Hepatocyte (in vitro differentiated cells): ENCODE measurements at regions not wholly inside any gene's neighbourhood (a gene's known extent, or its start where the extent isn't known, plus 50 kb on each side); places are given as distances from the start of the nearest gene placed in this dataset.
"Not testable (repeated sequence)": the region's sequence is repeated elsewhere in the genome, so short reads cannot be mapped to it uniquely, and the experiment has no call there.

Experiments used
- DNase-seq: peaks from one replicate; pipeline ENCODE4 v3.0.0-alpha.2; 2016; ENCODE audit warnings: low spot score
- H2AFZ ChIP-seq: fragments of 200-600 bp; sonication (generic); 2 replicates; pipeline ENCODE4 v1.6.0; 2016; ENCODE audit warnings: antibody characterized with exemption, mild to moderate bottlenecking
- H3K27ac ChIP-seq: fragments of 200-600 bp; sonication (generic); 2 replicates; pipeline ENCODE4 v1.5.1; 2016; ENCODE audit warnings: mild to moderate bottlenecking
- H3K27me3 ChIP-seq: fragments of 200-600 bp; sonication (generic); 2 replicates; pipeline ENCODE4 v1.6.1; 2016
- H3K36me3 ChIP-seq: fragments of 200-600 bp; sonication (generic); replicated peaks from 2 replicates; pipeline ENCODE4 v1.5.1; 2016; ENCODE audit warnings: low read depth; ENCODE audit not compliant: insufficient read depth
- H3K4me1 ChIP-seq: fragments of 200-600 bp; sonication (generic); 2 replicates; pipeline ENCODE4 v1.5.1; 2016; ENCODE audit warnings: mild to moderate bottlenecking, moderate library complexity; ENCODE audit not compliant: insufficient read depth
- H3K4me2 ChIP-seq: fragments of 200-600 bp; sonication (generic); 2 replicates; pipeline ENCODE4 v1.6.0; 2016
- H3K4me3 ChIP-seq: fragments of 200-600 bp; sonication (generic); 2 replicates; pipeline ENCODE4 v1.5.1; 2016; ENCODE audit warnings: mild to moderate bottlenecking
- H3K79me2 ChIP-seq: fragments of 200-600 bp; sonication (generic); 2 replicates; pipeline ENCODE4 v1.6.0; 2017; ENCODE audit warnings: mild to moderate bottlenecking
- H3K9me2 ChIP-seq: fragments of 200-600 bp; sonication (generic); replicated peaks from 2 replicates; pipeline ENCODE4 v1.6.0; 2017; ENCODE audit warnings: mild to moderate bottlenecking; ENCODE audit not compliant: insufficient read depth
- H3K9me3 ChIP-seq: fragments of 200-600 bp; sonication (generic); 2 replicates; pipeline ENCODE4 v1.5.1; 2016; ENCODE audit warnings: low read depth, mild to moderate bottlenecking
- H4K20me1 ChIP-seq: fragments of 200-600 bp; sonication (generic); 2 replicates; pipeline ENCODE4 v1.6.0; 2016; ENCODE audit warnings: mild to moderate bottlenecking; ENCODE audit not compliant: insufficient read depth, poor library complexity, severe bottlenecking
- EZH2 ChIP-seq: fragments of 200-600 bp; sonication (generic); IDR thresholded peaks from 2 replicates; pipeline ENCODE4 v1.6.1; 2016; ENCODE audit warnings: antibody characterized with exemption, mild to moderate bottlenecking, borderline replicate concordance
- EZH2phosphoT487 ChIP-seq: fragments of 200-600 bp; sonication (generic); IDR thresholded peaks from one replicate; pipeline ENCODE4 v1.6.1; 2018; ENCODE audit warnings: antibody characterized with exemption, mild to moderate bottlenecking, low read depth, moderate library complexity; ENCODE audit not compliant: unreplicated experiment, severe bottlenecking
- WGBS: methylation state at CpG from one replicate; pipeline ENCODE4 v1.1.6; 2016; ENCODE audit warnings: low lambda C conversion rate; ENCODE audit errors: missing lambda C conversion rate; 5-methylcytosine and 5-hydroxymethylcytosine counted together
- TF ChIP-seq, protein P1 (sequence below): fragments of 200-600 bp; sonication (generic); IDR thresholded peaks from 2 replicates; pipeline ENCODE4 v1.5.1; 2016; ENCODE audit warnings: antibody characterized with exemption, mild to moderate bottlenecking; ENCODE audit not compliant: poor library complexity

DNA sequence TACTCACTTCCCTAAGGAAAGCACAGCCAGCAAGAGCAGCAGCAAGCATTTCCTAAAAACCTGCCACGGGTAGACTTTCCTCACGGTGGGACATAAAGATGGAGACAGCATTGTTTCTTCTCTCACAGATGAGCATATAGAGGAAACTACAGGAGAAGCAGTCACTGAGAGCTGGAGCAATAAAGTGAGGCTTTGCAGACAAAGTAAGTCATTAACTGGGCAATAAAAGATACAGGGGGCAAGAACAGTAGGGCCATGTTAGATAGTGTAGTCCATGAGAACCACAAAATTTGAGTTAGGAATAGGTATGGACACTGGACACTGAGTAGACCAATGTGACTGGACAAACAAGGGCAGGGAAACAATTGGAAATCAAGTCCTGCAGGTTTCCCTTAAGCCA lies 240.1 kb upstream of the NFIA start:
- no peak overlapping the region for H3K27ac ChIP-seq
- H3K4me2 ChIP-seq: no peak overlapping the region
- no peaks in the 10 kb centered on the region for H3K36me3 ChIP-seq
- H3K9me2 ChIP-seq: no peaks in the 10 kb centered on the region
- H4K20me1 ChIP-seq: no peaks in the 10 kb centered on the region
- no peak for TF ChIP-seq EZH2
- TF ChIP-seq, protein P1, sequence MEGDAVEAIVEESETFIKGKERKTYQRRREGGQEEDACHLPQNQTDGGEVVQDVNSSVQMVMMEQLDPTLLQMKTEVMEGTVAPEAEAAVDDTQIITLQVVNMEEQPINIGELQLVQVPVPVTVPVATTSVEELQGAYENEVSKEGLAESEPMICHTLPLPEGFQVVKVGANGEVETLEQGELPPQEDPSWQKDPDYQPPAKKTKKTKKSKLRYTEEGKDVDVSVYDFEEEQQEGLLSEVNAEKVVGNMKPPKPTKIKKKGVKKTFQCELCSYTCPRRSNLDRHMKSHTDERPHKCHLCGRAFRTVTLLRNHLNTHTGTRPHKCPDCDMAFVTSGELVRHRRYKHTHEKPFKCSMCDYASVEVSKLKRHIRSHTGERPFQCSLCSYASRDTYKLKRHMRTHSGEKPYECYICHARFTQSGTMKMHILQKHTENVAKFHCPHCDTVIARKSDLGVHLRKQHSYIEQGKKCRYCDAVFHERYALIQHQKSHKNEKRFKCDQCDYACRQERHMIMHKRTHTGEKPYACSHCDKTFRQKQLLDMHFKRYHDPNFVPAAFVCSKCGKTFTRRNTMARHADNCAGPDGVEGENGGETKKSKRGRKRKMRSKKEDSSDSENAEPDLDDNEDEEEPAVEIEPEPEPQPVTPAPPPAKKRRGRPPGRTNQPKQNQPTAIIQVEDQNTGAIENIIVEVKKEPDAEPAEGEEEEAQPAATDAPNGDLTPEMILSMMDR: no peak
- H3K27me3 ChIP-seq: no peaks in the 10 kb centered on the region
- 72% methylated on average over 2 of the region's 2 CpGs for WGBS
- no peak overlapping the region for H2AFZ ChIP-seq
- no peaks in the 10 kb centered on the region for H3K4me1 ChIP-seq
- peak; percentile 6 for DNase-seq
- H3K79me2 ChIP-seq: no peaks in the 10 kb centered on the region
- H3K9me3 ChIP-seq: no peaks in the 10 kb centered on the region
- no peak overlapping the region for H3K4me3 ChIP-seq

DNA sequence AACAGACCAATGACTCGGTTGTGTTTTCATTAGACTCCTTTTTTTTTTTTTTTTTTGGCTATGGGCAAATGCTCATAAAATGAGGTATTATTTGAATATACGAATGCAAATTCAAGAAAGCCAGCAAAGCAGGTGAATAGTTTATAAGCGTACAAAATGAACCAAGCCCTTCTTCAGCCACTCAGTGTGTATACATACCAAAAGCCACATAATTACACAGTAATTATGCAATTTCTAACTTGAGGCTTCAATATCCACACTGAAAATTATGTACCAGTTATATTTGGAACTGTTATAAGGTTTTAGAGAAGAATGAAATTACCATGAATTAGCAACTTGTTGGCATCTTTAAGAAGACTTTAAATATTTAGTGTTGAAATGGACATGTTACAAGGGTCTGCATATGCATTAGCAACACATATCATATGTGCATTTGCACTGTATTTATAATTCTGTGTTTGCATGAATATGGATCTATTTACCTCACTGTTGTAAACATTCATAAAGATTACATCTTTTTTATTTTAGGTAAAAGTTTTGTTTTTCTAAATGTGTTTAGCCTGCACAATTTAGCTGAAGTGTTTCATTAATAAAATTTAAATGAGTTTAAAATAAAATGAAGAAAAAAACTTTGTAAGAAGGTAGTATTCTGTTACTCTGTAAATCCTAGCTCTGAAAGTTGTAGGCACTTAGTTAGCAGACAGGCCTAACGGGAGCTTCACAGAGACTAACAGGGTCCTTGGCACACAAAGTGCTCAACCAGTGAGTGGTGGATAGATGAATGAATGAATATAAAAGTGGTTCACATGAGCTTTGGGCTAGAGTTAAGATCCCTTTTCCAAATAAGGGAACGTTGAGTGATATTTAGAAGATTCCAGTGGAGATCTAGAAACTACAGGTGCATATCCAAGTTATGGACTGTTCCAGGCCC lies 241.0 kb upstream of the NFIA start:
- no peak for DNase-seq
- no peak overlapping the region for H2AFZ ChIP-seq

DNA sequence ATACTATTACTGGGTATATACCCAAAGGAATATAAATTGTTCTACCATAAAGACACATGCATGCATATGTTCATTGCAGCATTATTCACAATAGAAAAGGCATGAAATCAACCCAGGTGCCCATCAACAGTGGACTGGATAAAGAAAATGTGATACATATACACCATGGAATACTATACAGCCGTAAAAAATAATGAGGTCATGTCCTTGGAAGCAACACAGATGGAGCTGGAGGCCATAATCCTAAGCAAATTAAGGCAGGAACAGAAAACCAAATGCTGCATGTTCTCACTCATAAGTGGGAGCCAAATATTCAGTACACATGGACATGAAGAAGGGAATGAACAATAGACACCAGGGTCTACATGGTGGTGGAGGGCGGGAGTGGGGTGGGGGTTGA lies 241.9 kb upstream of the NFIA start:
- not testable (repeated sequence) for DNase-seq, H3K27me3 ChIP-seq, H4K20me1 ChIP-seq, H3K27ac ChIP-seq, H3K9me2 ChIP-seq, H3K9me3 ChIP-seq, H3K4me3 ChIP-seq, H2AFZ ChIP-seq, H3K4me2 ChIP-seq, H3K79me2 ChIP-seq, H3K36me3 ChIP-seq, H3K4me1 ChIP-seq
- 91% methylated on average over 2 of the region's 2 CpGs for WGBS

More for the DNA sequence above, 241.0 kb upstream of the NFIA start:
- H3K4me3 ChIP-seq: no peak overlapping the region
- H3K79me2 ChIP-seq: no peaks in the 10 kb centered on the region
- H3K4me1 ChIP-seq: no peaks in the 10 kb centered on the region
- H3K36me3 ChIP-seq: no peaks in the 10 kb centered on the region
- no peak overlapping the region for H3K27ac ChIP-seq
- no peaks in the 10 kb centered on the region for H3K9me2 ChIP-seq
- 84% methylated on average over 5 of the region's 5 CpGs for WGBS
- H4K20me1 ChIP-seq: no peaks in the 10 kb centered on the region
- TF ChIP-seq, protein P1: no peak
- TF ChIP-seq EZH2 (no peak), EZH2phosphoT487 (no peak)
- no peak overlapping the region for H3K4me2 ChIP-seq
- H3K9me3 ChIP-seq: no peaks in the 10 kb centered on the region
- no peaks in the 10 kb centered on the region for H3K27me3 ChIP-seq

DNA sequence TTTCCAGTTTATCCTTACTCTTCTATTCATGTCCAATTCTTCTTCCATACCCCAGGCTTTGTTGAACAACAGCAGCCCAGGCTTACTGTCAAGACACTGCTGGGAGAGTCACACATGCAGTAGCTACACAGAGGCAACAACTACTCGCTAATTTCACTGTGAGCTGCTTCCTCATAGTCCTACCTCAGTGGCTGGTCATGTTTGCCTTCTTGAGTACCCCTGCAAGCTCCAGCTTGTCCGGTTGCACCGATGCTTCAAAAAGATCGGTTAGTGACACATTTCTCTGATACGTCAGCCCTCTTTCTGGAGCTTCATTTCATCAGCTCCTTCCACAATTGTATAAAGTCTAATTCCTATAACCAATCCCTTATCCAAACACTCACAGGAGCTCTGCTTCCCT lies 246.7 kb upstream of the NFIA start:
- TF ChIP-seq EZH2phosphoT487 (no peak), EZH2 (no peak)
- TF ChIP-seq, protein P1: no peak
- Histone ChIP-seq H3K27ac (no peak overlapping the region), H2AFZ (no peak overlapping the region), H3K4me1 (no peaks in the 10 kb centered on the region), H3K9me2 (no peaks in the 10 kb centered on the region), H3K79me2 (no peaks in the 10 kb centered on the region), H3K4me3 (no peak overlapping the region), H3K27me3 (no peaks in the 10 kb centered on the region), H3K4me2 (no peak overlapping the region), H3K36me3 (no peaks in the 10 kb centered on the region), H4K20me1 (no peaks in the 10 kb centered on the region), H3K9me3 (peaks cover 5% of the 10 kb centered on the region)
- DNase-seq: no peak
- 83% methylated on average over 5 of the region's 5 CpGs for WGBS
